Thymus (tissue), 11 donors: ENCODE measurements at regions not wholly inside any gene's neighbourhood (a gene's known extent, or its start where the extent isn't known, plus 50 kb on each side); places are given as distances from the start of the nearest gene placed in this dataset.
"Not testable (repeated sequence)": the region's sequence is repeated elsewhere in the genome, so short reads cannot be mapped to it uniquely, and the experiment has no call there.

Experiments used
- DNase-seq, 9 donors: peaks; one replicate each; pipeline ENCODE4 v3.0.0-alpha.2; 2013; ENCODE audit warnings: low spot score in 9 of 9, low read depth in 6 of 9, missing footprints in 1 of 9
- H3K27ac ChIP-seq, 2 donors: one replicate each; pipeline ENCODE4 v1.5.1; 2013; ENCODE audit warnings: control low read depth in 1 of 2, low read depth in 1 of 2, low read length in 1 of 2, mild to moderate bottlenecking in 1 of 2, moderate library complexity in 1 of 2
- H3K27me3 ChIP-seq, 2 donors: one replicate each; pipeline ENCODE4 v1.5.1; 2013; ENCODE audit warnings: low read length in 1 of 2; ENCODE audit not compliant: control insufficient read depth in 2 of 2, insufficient read depth in 1 of 2
- H3K36me3 ChIP-seq, 2 donors: one replicate each; pipeline ENCODE4 v1.5.1; 2013; ENCODE audit warnings: low read length in 1 of 2, mild to moderate bottlenecking in 1 of 2, moderate library complexity in 1 of 2; ENCODE audit not compliant: control insufficient read depth in 2 of 2, insufficient read depth in 2 of 2
- H3K4me1 ChIP-seq, 2 donors: one replicate each; pipeline ENCODE4 v1.5.1; 2013; ENCODE audit warnings: low read length in 2 of 2; ENCODE audit not compliant: control insufficient read depth in 2 of 2, insufficient read depth in 2 of 2
- H3K4me3 ChIP-seq, 2 donors: one replicate each; pipeline ENCODE4 v1.5.1; 2013; ENCODE audit warnings: low read length in 2 of 2, control low read depth in 1 of 2, mild to moderate bottlenecking in 1 of 2
- H3K9me3 ChIP-seq, 2 donors: one replicate each; pipeline ENCODE4 v1.5.1; 2013; ENCODE audit warnings: low read length in 1 of 2, mild to moderate bottlenecking in 1 of 2; ENCODE audit not compliant: control insufficient read depth in 2 of 2, insufficient read depth in 1 of 2
- WGBS: extraction: QIAGEN DNeasy Blood & Tissue Kit; methylation state at CpG from one replicate; pipeline ENCODE4 v1.1.7; 2013; 5-methylcytosine and 5-hydroxymethylcytosine counted together
- donor health status: healthy.

DNA sequence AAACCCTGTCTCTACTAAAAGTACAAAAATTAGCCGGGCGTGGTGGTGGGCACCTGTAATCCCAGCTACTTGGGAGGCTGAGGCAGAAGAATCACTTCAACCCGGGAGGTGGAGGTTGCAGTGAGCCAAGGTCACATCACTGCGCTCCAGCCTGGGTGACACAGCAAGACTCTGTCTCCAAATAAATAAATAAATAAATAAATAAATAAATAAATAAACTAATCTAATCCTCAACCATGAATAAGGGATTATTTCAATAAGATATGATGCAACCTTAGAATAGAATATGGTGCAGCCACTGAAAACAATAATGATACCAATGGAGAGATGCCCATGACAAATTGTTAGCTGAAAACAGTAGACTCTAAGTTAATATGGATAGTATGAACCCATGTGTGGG lies 270.0 kb downstream of the MEX3B start:
- not testable (repeated sequence) for DNase-seq

GRCh38 chr15:81774309-81774708 lies 271.5 kb downstream of the MEX3B start:
- H3K27ac ChIP-seq = no peak overlapping the region
- H3K4me3 ChIP-seq = no peak overlapping the region
- no peak for DNase-seq
- H3K4me1 ChIP-seq = peaks cover 0 to 2% of the 10 kb centered on the region in 2 donors
- H3K36me3 ChIP-seq = no peaks in the 10 kb centered on the region
- H3K27me3 ChIP-seq = no peaks in the 10 kb centered on the region
- no peaks in the 10 kb centered on the region for H3K9me3 ChIP-seq

More for the DNA sequence above, 270.0 kb downstream of the MEX3B start:
- H3K27ac ChIP-seq, H3K4me3 ChIP-seq, H3K27me3 ChIP-seq, H3K4me1 ChIP-seq, H3K9me3 ChIP-seq, H3K36me3 ChIP-seq: not testable (repeated sequence)
- 96% methylated on average over 4 of the region's 4 CpGs for WGBS

- 91% methylated on average over 2 of the region's 2 CpGs for WGBS
- H3K27ac ChIP-seq = no peak overlapping the region
- no peaks in the 10 kb centered on the region for H3K27me3 ChIP-seq
- no peak overlapping the region for H3K4me3 ChIP-seq
- DNase-seq = no peak
- no peaks in the 10 kb centered on the region for H3K9me3 ChIP-seq
- H3K4me1 ChIP-seq = no peaks in the 10 kb centered on the region
- no peaks in the 10 kb centered on the region for H3K36me3 ChIP-seq
Measured at GRCh38 chr15:81768773-81769172, 277.0 kb downstream of the MEX3B start.

GRCh38 chr15:81766829-81767475 lies 278.9 kb downstream of the MEX3B start:
- WGBS = 97% methylated on average over 1 of the region's 1 CpG
- H3K27ac ChIP-seq = no peak overlapping the region

DNA sequence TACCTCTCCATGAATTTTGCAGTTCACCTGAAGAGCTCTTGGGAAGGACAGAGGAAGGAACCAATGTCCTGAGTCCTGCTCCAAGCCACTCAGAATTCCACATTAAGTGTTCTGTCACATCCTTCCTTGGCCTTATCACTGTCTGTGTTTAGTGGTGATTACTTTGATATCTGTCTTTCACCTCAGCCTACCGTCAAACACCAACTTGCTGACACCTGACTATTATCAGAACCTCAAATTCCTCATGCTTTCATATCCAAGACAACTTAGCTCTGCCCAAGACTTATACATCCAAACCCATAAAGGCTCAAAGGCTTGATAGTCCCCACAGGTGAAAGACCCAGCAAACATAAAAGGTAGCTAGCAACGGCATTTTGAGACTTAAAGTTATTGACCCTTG lies 280.0 kb downstream of the MEX3B start:
- H3K9me3 ChIP-seq = no peaks in the 10 kb centered on the region
- no peaks in the 10 kb centered on the region for H3K36me3 ChIP-seq
- WGBS = 97% methylated on average over 2 of the region's 2 CpGs
- H3K27me3 ChIP-seq = no peaks in the 10 kb centered on the region
- no peaks in the 10 kb centered on the region for H3K4me1 ChIP-seq
- H3K27ac ChIP-seq = no peak overlapping the region
- DNase-seq = no peak
- no peak overlapping the region for H3K4me3 ChIP-seq

More at GRCh38 chr15:81766829-81767475, 278.9 kb downstream of the MEX3B start:
- Histone ChIP-seq H3K4me1 (no peaks in the 10 kb centered on the region), H3K36me3 (no peaks in the 10 kb centered on the region), H3K9me3 (no peaks in the 10 kb centered on the region), H3K27me3 (no peaks in the 10 kb centered on the region), H3K4me3 (no peak overlapping the region)
- no peak for DNase-seq

GRCh38 chr15:81763304-81763703 lies 282.5 kb downstream of the MEX3B start:
- H3K36me3 ChIP-seq = no peaks in the 10 kb centered on the region
- no peaks in the 10 kb centered on the region for H3K27me3 ChIP-seq
- no peak overlapping the region for H3K27ac ChIP-seq
- peaks cover 0 to 3% of the 10 kb centered on the region in 2 donors for H3K4me1 ChIP-seq
- no peaks in the 10 kb centered on the region for H3K9me3 ChIP-seq
- DNase-seq = no peak
- no peak overlapping the region for H3K4me3 ChIP-seq
- WGBS = 95% methylated on average over 1 of the region's 1 CpG

DNA sequence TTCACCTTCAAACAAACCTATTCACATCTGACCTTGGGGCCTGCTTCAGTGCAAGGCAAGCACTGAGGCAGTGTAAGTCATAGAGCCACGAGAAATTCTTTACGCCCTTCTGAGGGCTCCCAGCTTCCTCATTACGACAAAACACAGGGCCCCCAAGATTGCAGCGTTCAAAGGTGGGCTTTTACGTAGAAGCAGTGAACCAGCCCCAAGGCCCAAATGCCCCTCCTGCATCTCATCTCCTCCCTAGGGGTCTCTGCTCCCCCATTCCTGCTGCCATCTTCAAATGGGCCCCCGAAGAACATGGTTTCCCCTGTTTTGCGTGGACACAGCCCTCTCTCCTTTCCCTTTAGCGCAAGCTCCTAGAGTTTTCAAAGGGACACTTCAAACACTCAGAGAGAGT lies 285.1 kb downstream of the MEX3B start:
- H3K9me3 ChIP-seq = no peaks in the 10 kb centered on the region
- peaks cover 0 to 3% of the 10 kb centered on the region in 2 donors for H3K4me1 ChIP-seq
- 98% methylated on average over 8 of the region's 8 CpGs for WGBS
- H3K27ac ChIP-seq = no peak overlapping the region
- DNase-seq = no peak
- H3K4me3 ChIP-seq = no peak overlapping the region
- H3K27me3 ChIP-seq = no peaks in the 10 kb centered on the region
- H3K36me3 ChIP-seq = no peaks in the 10 kb centered on the region

- no peak for DNase-seq
- no peaks in the 10 kb centered on the region for H3K27me3 ChIP-seq
- WGBS = 88% methylated on average over 2 of the region's 2 CpGs
- peaks cover 0 to 3% of the 10 kb centered on the region in 2 donors for H3K4me1 ChIP-seq
- H3K4me3 ChIP-seq = no peak overlapping the region
- no peaks in the 10 kb centered on the region for H3K9me3 ChIP-seq
- H3K27ac ChIP-seq = no peak overlapping the region
- no peaks in the 10 kb centered on the region for H3K36me3 ChIP-seq
Measured at GRCh38 chr15:81758818-81759284, 287.0 kb downstream of the MEX3B start.

GRCh38 chr15:81755626-81756025 lies 290.2 kb downstream of the MEX3B start:
- H3K27ac ChIP-seq = no peak overlapping the region
- no peaks in the 10 kb centered on the region for H3K9me3 ChIP-seq
- H3K4me1 ChIP-seq = peaks cover 0 to 6% of the 10 kb centered on the region in 2 donors
- no peaks in the 10 kb centered on the region for H3K36me3 ChIP-seq
- no peaks in the 10 kb centered on the region for H3K27me3 ChIP-seq
- DNase-seq = no peak
- H3K4me3 ChIP-seq = no peak overlapping the region
- 91% methylated on average over 4 of the region's 4 CpGs for WGBS
